Natural killer cell treated with Interleukin-12 subunit alpha and Interleukin-12 subunit beta and Interleukin-15 and Interleukin-18, amount 100 ng/mL, for 72 hours (primary cell): ENCODE measurements at regions not wholly inside any gene's neighbourhood (a gene's known extent, or its start where the extent isn't known, plus 50 kb on each side); places are given as distances from the start of the nearest gene placed in this dataset.

Source experiments
- ATAC-seq, 2 donors: fragments of 150-1000 bp; cut with Tn5 transposase in 1 of 2; sonication (Bioruptor Pico), chemical (Tn5 transposase) in 1 of 2; 2 replicates each; pipeline ENCODE4 v1.10.0; 2021
- DNase-seq: peaks from one replicate; pipeline ENCODE4 v3.0.0; 2022; ENCODE audit warnings: low spot score
- H3K27ac Mint-ChIP-seq, 2 donors: 1 replicate in 1 of 2; 2 replicates in 1 of 2; pipeline ENCODE4 v1.8.0; 2022; ENCODE audit warnings: mixed read lengths in 2 of 2, mild to moderate bottlenecking in 1 of 2, moderate library complexity in 1 of 2
- H3K27me3 Mint-ChIP-seq, 2 donors: 1 replicate in 1 of 2; 2 replicates in 1 of 2; pipeline ENCODE4 v1.8.0; 2022; ENCODE audit warnings: mixed read lengths in 2 of 2
- H3K36me3 Mint-ChIP-seq: one replicate; pipeline ENCODE4 v1.8.0; 2022; ENCODE audit warnings: mixed read lengths
- H3K4me1 Mint-ChIP-seq, 2 donors: 1 replicate in 1 of 2; 2 replicates in 1 of 2; pipeline ENCODE4 v1.8.0; 2022; ENCODE audit warnings: low read depth in 2 of 2, mixed read lengths in 2 of 2, mild to moderate bottlenecking in 1 of 2
- H3K4me3 Mint-ChIP-seq: one replicate; pipeline ENCODE4 v1.8.0; 2022; ENCODE audit warnings: mixed read lengths
- H3K9me3 Mint-ChIP-seq: 2 replicates; pipeline ENCODE4 v1.8.0; 2022; ENCODE audit warnings: mixed read lengths

- Mint-ChIP-seq H3K4me3 (no peak overlapping the region), H3K9me3 (no peaks in the 10 kb centered on the region), H3K27me3 (peaks cover 0 to 8% of the 10 kb centered on the region in 2 donors), H3K27ac (no peak overlapping the region), H3K4me1 (no peaks in the 10 kb centered on the region), H3K36me3 (no peaks in the 10 kb centered on the region)
- DNase-seq = no peak
- ATAC-seq = no peak
These were observed 200.3 kb downstream of the CMPK2 start for GRCh38 chr2:6665093-6666045.

GRCh38 chr2:6667326-6667725 is 198.4 kb downstream of the CMPK2 start:
- DNase-seq (no peak), ATAC-seq (no peak)
- H3K27me3 Mint-ChIP-seq = peaks cover 0 to 8% of the 10 kb centered on the region in 2 donors
- no peak overlapping the region for H3K27ac Mint-ChIP-seq
- H3K9me3 Mint-ChIP-seq = no peaks in the 10 kb centered on the region
- no peaks in the 10 kb centered on the region for H3K4me1 Mint-ChIP-seq
- H3K36me3 Mint-ChIP-seq = no peaks in the 10 kb centered on the region
- H3K4me3 Mint-ChIP-seq = no peak overlapping the region

GRCh38 chr2:6671913-6672312 is 193.8 kb downstream of the CMPK2 start:
- DNase-seq (no peak), ATAC-seq (no peak)
- no peaks in the 10 kb centered on the region for H3K4me1 Mint-ChIP-seq
- peaks cover 9 to 11% of the 10 kb centered on the region in 2 donors for H3K27me3 Mint-ChIP-seq
- no peak overlapping the region for H3K27ac Mint-ChIP-seq
- H3K36me3 Mint-ChIP-seq = no peaks in the 10 kb centered on the region
- no peak overlapping the region for H3K4me3 Mint-ChIP-seq
- no peaks in the 10 kb centered on the region for H3K9me3 Mint-ChIP-seq

- no peaks in the 10 kb centered on the region for H3K4me1 Mint-ChIP-seq
- no peak overlapping the region for H3K4me3 Mint-ChIP-seq
- H3K27ac Mint-ChIP-seq = no peak overlapping the region
- no peaks in the 10 kb centered on the region for H3K36me3 Mint-ChIP-seq
- ATAC-seq (no peak), DNase-seq (no peak)
- no peaks in the 10 kb centered on the region for H3K9me3 Mint-ChIP-seq
- H3K27me3 Mint-ChIP-seq = peaks cover 4 to 16% of the 10 kb centered on the region in 2 donors
These were observed 191.3 kb downstream of the CMPK2 start for GRCh38 chr2:6674381-6674780.

GRCh38 chr2:6675791-6676190 is 189.9 kb downstream of the CMPK2 start:
- no peak overlapping the region for H3K27ac Mint-ChIP-seq
- no peaks in the 10 kb centered on the region for H3K9me3 Mint-ChIP-seq
- ATAC-seq (no peak), DNase-seq (no peak)
- no peaks in the 10 kb centered on the region for H3K4me1 Mint-ChIP-seq
- H3K4me3 Mint-ChIP-seq = no peak overlapping the region
- H3K27me3 Mint-ChIP-seq = peaks cover 8 to 27% of the 10 kb centered on the region in 2 donors
- H3K36me3 Mint-ChIP-seq = no peaks in the 10 kb centered on the region

GRCh38 chr2:6676241-6676640 is 189.5 kb downstream of the CMPK2 start:
- ATAC-seq (no peak), DNase-seq (no peak)
- Mint-ChIP-seq H3K27me3 (peaks cover 9 to 28% of the 10 kb centered on the region in 2 donors), H3K27ac (no peak overlapping the region), H3K4me3 (no peak overlapping the region), H3K9me3 (no peaks in the 10 kb centered on the region), H3K4me1 (no peaks in the 10 kb centered on the region), H3K36me3 (no peaks in the 10 kb centered on the region)

GRCh38 chr2:6676776-6677175 is 188.9 kb downstream of the CMPK2 start:
- ATAC-seq = no peak
- Mint-ChIP-seq H3K4me1 (no peaks in the 10 kb centered on the region), H3K4me3 (no peak overlapping the region), H3K36me3 (no peaks in the 10 kb centered on the region), H3K27me3 (peaks cover 13 to 34% of the 10 kb centered on the region in 2 donors), H3K9me3 (no peaks in the 10 kb centered on the region), H3K27ac (no peak overlapping the region)
- no peak for DNase-seq

GRCh38 chr2:6679471-6679870 is 186.2 kb downstream of the CMPK2 start:
- DNase-seq = no peak
- H3K4me3 Mint-ChIP-seq = no peak overlapping the region
- H3K27ac Mint-ChIP-seq = no peak overlapping the region
- peaks cover 10 to 26% of the 10 kb centered on the region in 2 donors for H3K27me3 Mint-ChIP-seq
- no peaks in the 10 kb centered on the region for H3K9me3 Mint-ChIP-seq
- ATAC-seq = no peak
- no peaks in the 10 kb centered on the region for H3K36me3 Mint-ChIP-seq
- H3K4me1 Mint-ChIP-seq = no peaks in the 10 kb centered on the region

- Mint-ChIP-seq H3K27me3 (peaks cover 15 to 34% of the 10 kb centered on the region in 2 donors), H3K9me3 (no peaks in the 10 kb centered on the region), H3K27ac (no peak overlapping the region), H3K4me3 (no peak overlapping the region), H3K36me3 (no peaks in the 10 kb centered on the region), H3K4me1 (no peaks in the 10 kb centered on the region)
- no peak for ATAC-seq
- no peak for DNase-seq
These were observed 182.2 kb downstream of the CMPK2 start for GRCh38 chr2:6683516-6683915.

- no peak overlapping the region for H3K4me3 Mint-ChIP-seq
- no peak for DNase-seq
- no peaks in the 10 kb centered on the region for H3K9me3 Mint-ChIP-seq
- H3K36me3 Mint-ChIP-seq = no peaks in the 10 kb centered on the region
- H3K27me3 Mint-ChIP-seq = peaks cover 10 to 17% of the 10 kb centered on the region in 2 donors
- no peaks in the 10 kb centered on the region for H3K4me1 Mint-ChIP-seq
- ATAC-seq = no peak
- no peak overlapping the region for H3K27ac Mint-ChIP-seq
These were observed 180.3 kb downstream of the CMPK2 start for GRCh38 chr2:6685447-6685846.

GRCh38 chr2:6692056-6692455 is 173.7 kb downstream of the CMPK2 start:
- no peak overlapping the region for H3K4me3 Mint-ChIP-seq
- no peaks in the 10 kb centered on the region for H3K36me3 Mint-ChIP-seq
- H3K4me1 Mint-ChIP-seq = no peaks in the 10 kb centered on the region
- no peak overlapping the region for H3K27ac Mint-ChIP-seq
- ATAC-seq (no peak), DNase-seq (no peak)
- no peaks in the 10 kb centered on the region for H3K9me3 Mint-ChIP-seq
- peaks cover 8 to 15% of the 10 kb centered on the region in 2 donors for H3K27me3 Mint-ChIP-seq

GRCh38 chr2:6692819-6693218 is 172.9 kb downstream of the CMPK2 start:
- Mint-ChIP-seq H3K4me1 (no peaks in the 10 kb centered on the region), H3K27me3 (peaks cover 8 to 11% of the 10 kb centered on the region in 2 donors), H3K36me3 (no peaks in the 10 kb centered on the region), H3K9me3 (no peaks in the 10 kb centered on the region), H3K27ac (no peak overlapping the region), H3K4me3 (no peak overlapping the region)
- no peak for DNase-seq
- ATAC-seq = no peak

- H3K36me3 Mint-ChIP-seq = no peaks in the 10 kb centered on the region
- H3K4me1 Mint-ChIP-seq = no peaks in the 10 kb centered on the region
- no peaks in the 10 kb centered on the region for H3K9me3 Mint-ChIP-seq
- no peak for ATAC-seq
- DNase-seq = no peak
- H3K27ac Mint-ChIP-seq = no peak overlapping the region
- H3K4me3 Mint-ChIP-seq = no peak overlapping the region
- H3K27me3 Mint-ChIP-seq = peaks cover 5 to 7% of the 10 kb centered on the region in 2 donors
These were observed 171.2 kb downstream of the CMPK2 start for GRCh38 chr2:6694555-6694954.

- peaks cover 8% of the 10 kb centered on the region for H3K9me3 Mint-ChIP-seq
- H3K27me3 Mint-ChIP-seq = peaks cover 8 to 27% of the 10 kb centered on the region in 2 donors
- H3K4me3 Mint-ChIP-seq = no peak overlapping the region
- no peaks in the 10 kb centered on the region for H3K4me1 Mint-ChIP-seq
- DNase-seq (no peak), ATAC-seq (no peak)
- H3K27ac Mint-ChIP-seq = no peak overlapping the region
- peaks cover 16% of the 10 kb centered on the region for H3K36me3 Mint-ChIP-seq
These were observed 165.4 kb downstream of the CMPK2 start for GRCh38 chr2:6700335-6700734.
